Heart left ventricle (tissue), 16 donors: ENCODE measurements at regions not wholly inside any gene's neighbourhood (a gene's known extent, or its start where the extent isn't known, plus 50 kb on each side); places are given as distances from the start of the nearest gene placed in this dataset.

Experiments used
- ATAC-seq, 4 donors: fragments of 200-7000 bp; cut with Tn5 transposase; one replicate each; pipeline ENCODE4 v1.9.1; 2020 to 2022; ENCODE audit warnings: moderate library complexity in 4 of 4, mild to moderate bottlenecking in 3 of 4, moderate number of reproducible peaks in 1 of 4
- DNase-seq, 5 donors: peaks; one replicate each; pipeline ENCODE4 v3.0.0-alpha.2; 2020
- H3K27ac ChIP-seq, 12 donors: fragments of 200-600 bp; sonication (generic) in 4 of 12; one replicate each; pipeline versions ENCODE4 v1.5.0 to v1.8.0; 2016 to 2022; ENCODE audit warnings: mild to moderate bottlenecking in 2 of 12
- H3K27me3 ChIP-seq, 9 donors: fragments of 200-600 bp; sonication (generic) in 2 of 9; one replicate each; pipeline versions ENCODE4 v1.5.1 to v1.8.0; 2016 to 2022; ENCODE audit warnings: mild to moderate bottlenecking in 3 of 9
- H3K36me3 ChIP-seq, 9 donors: fragments of 200-600 bp; sonication (generic) in 2 of 9; one replicate each; pipeline versions ENCODE4 v1.5.0 to v1.8.0; 2018 to 2022; ENCODE audit warnings: mild to moderate bottlenecking in 2 of 9
- H3K4me1 ChIP-seq, 12 donors: fragments of 200-600 bp; sonication (generic) in 4 of 12; one replicate each; pipeline versions ENCODE4 v1.5.0 to v1.8.0; 2016 to 2022; ENCODE audit warnings: mild to moderate bottlenecking in 3 of 12
- H3K4me3 ChIP-seq, 12 donors: fragments of 200-600 bp; sonication (generic) in 4 of 12; one replicate each; pipeline versions ENCODE4 v1.5.0 to v1.8.0; 2017 to 2022; ENCODE audit warnings: mild to moderate bottlenecking in 9 of 12, moderate library complexity in 4 of 12
- H3K9me3 ChIP-seq, 12 donors: fragments of 200-600 bp; sonication (generic) in 4 of 12; one replicate each; pipeline versions ENCODE4 v1.5.0 to v1.8.0; 2016 to 2022; ENCODE audit warnings: mild to moderate bottlenecking in 1 of 12
- POLR2A ChIP-seq, 2 donors: fragments of 450-650 bp; IDR thresholded peaks; one replicate each; pipeline ENCODE4 v1.6.1; 2017; ENCODE audit warnings: antibody characterized with exemption in 2 of 2, mild to moderate bottlenecking in 2 of 2, moderate library complexity in 2 of 2
- WGBS, 4 donors: extraction: QIAGEN DNeasy Blood & Tissue Kit in 2 of 4; methylation state at CpG; one replicate each; pipeline versions ENCODE4 v1.1.5 to v1.1.7; 2013 to 2018; 5-methylcytosine and 5-hydroxymethylcytosine counted together
- intact Hi-C, 10 donors: fragments of 100-400 bp; cut with DNase I; formaldehyde crosslinking; loops; one replicate each; pipeline versions ENCODE4 v1.11.1 to v1.14.2; 2022
- TF ChIP-seq, protein P1 (sequence below), 12 donors: fragments of 200-600 bp; sonication (generic) in 4 of 12; IDR thresholded peaks; one replicate each; pipeline versions ENCODE4 v1.5.0 to v1.8.0; 2018 to 2022; ENCODE audit warnings: antibody characterized with exemption in 12 of 12, mild to moderate bottlenecking in 5 of 12
- donor health status: ischemic (EF 13 %, LVEDD 7.1; RV severe dilation, severe dysfunction).
- donor health status: healthy with polysubstance abuse.
- donor health status: DM: no; HTN: yes; CAD: no.
- donor health status: DM: no; HTN: no; CAD: no.
- donor health status: ischemic (EF 25% LVEDD 6.9; RV normal size, moderate dysfunction).
- donor health status: ischemic (EF 25% LVEDD 5.7; RV mildly dilated, moderate dysfunction).
- donor health status: healthy.
- donor health status: DM: yes; HTN: yes; CAD: no.
- donor health status: ischemic (EF 35%, LVEDD 5.7; RV mildly dilated, moderate dysfunction).
- donor health status: nonischemic (EF 11% LVEDD 7.7; RV severe dilation, severe dysfunction).
- donor health status: DM: yes; HTN: yes; CAD: no.
- donor health status: PGD.
- donor health status: ischemic (EF 29% LVEDD 5.4; RV normal size, mild dysfunction).
- donor health status: nonischemic (EF 23%, LVEDD 6.1; RV moderate dilation, normal function).

DNA sequence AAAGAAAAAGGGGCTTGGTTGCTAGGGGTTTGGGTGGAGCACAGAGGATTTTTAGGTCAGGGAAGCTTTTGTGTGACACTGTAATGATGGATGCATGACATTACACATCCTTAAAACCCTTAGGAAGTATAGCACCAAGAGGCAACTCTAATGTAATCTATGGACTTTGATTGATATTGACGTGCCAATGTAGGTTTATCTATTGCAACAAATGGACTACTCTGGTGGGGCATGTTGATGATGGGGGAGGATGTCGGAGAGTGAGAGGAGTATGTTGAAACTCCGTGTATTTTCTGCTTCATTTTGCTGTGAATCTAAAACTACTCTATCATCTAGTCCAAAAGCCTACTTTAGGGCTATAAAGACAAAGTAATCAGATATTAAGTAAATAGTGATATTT lies 72.3 kb upstream of the PAX6 start:
- ATAC-seq: no peak
- intact Hi-C loops: no loop called here
- no peak for DNase-seq
- H3K27ac ChIP-seq: no peak overlapping the region
- TF ChIP-seq POLR2A (IDR thresholded peaks at IDR 0.05): no peak
- TF ChIP-seq, protein P1, sequence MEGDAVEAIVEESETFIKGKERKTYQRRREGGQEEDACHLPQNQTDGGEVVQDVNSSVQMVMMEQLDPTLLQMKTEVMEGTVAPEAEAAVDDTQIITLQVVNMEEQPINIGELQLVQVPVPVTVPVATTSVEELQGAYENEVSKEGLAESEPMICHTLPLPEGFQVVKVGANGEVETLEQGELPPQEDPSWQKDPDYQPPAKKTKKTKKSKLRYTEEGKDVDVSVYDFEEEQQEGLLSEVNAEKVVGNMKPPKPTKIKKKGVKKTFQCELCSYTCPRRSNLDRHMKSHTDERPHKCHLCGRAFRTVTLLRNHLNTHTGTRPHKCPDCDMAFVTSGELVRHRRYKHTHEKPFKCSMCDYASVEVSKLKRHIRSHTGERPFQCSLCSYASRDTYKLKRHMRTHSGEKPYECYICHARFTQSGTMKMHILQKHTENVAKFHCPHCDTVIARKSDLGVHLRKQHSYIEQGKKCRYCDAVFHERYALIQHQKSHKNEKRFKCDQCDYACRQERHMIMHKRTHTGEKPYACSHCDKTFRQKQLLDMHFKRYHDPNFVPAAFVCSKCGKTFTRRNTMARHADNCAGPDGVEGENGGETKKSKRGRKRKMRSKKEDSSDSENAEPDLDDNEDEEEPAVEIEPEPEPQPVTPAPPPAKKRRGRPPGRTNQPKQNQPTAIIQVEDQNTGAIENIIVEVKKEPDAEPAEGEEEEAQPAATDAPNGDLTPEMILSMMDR (IDR thresholded peaks at IDR 0.05): no peak
- peaks cover 0 to 27% (median 0%) of the 10 kb centered on the region in 9 donors for H3K27me3 ChIP-seq
- no peaks in the 10 kb centered on the region for H3K9me3 ChIP-seq
- H3K4me3 ChIP-seq: no peak overlapping the region
- WGBS, 4 donors: 73 to 78% (median 75%) methylated on average over 3 of the region's 3 CpGs
- no peaks in the 10 kb centered on the region for H3K36me3 ChIP-seq
- no peaks in the 10 kb centered on the region for H3K4me1 ChIP-seq

DNA sequence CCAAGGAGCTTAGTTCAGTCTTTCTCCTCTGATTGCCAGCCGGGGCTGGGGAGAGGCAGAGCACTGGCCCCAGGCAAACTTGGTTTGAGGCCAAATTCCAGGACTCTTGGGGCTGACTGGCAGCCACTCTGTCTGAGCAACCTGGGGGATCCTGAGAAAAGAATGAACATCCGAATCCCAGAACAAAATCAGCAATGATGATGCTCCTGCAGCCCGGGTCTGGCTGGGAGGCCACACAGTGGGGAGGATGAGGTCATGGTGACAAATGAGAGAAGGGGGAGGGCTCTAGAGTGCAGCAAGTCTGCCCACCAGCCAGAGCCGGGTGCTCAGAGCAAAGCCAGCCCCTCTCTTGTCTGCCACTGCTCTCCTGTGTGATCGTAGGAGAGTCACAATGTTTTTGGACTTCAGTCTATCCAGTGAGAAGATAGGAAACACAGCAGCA lies 71.8 kb upstream of the PAX6 start:
- WGBS, 4 donors: 8 to 16% (median 14%) methylated on average over 5 of the region's 5 CpGs

DNA sequence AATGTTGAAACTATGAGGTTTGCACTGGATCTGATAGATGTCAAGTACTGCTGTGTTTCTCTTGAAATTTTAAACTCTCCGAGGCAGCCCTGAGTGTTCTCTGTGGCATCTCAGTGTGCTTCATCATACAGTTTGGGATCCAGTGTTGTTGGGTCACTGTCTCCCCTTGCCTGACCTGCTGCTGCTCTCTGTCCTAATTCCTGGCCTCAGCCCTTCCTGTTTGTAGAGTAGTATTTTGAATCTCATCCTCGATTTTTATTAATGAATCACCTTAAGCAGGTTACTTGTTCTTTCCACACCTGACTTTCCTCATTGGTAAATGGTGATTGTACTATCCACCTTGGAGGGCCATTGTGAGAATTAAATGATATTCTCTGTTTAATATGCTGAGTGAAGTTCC lies 70.7 kb upstream of the PAX6 start:
- peaks cover 0 to 22% (median 4%) of the 10 kb centered on the region in 9 donors for H3K27me3 ChIP-seq
- DNase-seq: no peak
- H3K27ac ChIP-seq: no peak overlapping the region
- no peaks in the 10 kb centered on the region for H3K9me3 ChIP-seq
- intact Hi-C loops: no loop called here
- 54 to 68% (median 65%) methylated on average over 2 of the region's 2 CpGs for WGBS, 4 donors
- no peak for ATAC-seq
- no peaks in the 10 kb centered on the region for H3K36me3 ChIP-seq
- no peak for TF ChIP-seq POLR2A (IDR thresholded peaks at IDR 0.05)
- TF ChIP-seq, protein P1 (IDR thresholded peaks at IDR 0.05): no peak
- no peaks in the 10 kb centered on the region for H3K4me1 ChIP-seq
- no peak overlapping the region for H3K4me3 ChIP-seq

More for the DNA sequence above, 71.8 kb upstream of the PAX6 start:
- intact Hi-C loops: no loop called here
- H3K4me1 ChIP-seq: no peaks in the 10 kb centered on the region
- H3K4me3 ChIP-seq: no peak overlapping the region
- H3K27me3 ChIP-seq: peaks cover 0 to 27% (median 0%) of the 10 kb centered on the region in 9 donors
- DNase-seq (no peak), ATAC-seq (no peak)
- H3K36me3 ChIP-seq: no peaks in the 10 kb centered on the region
- no peak overlapping the region for H3K27ac ChIP-seq
- TF ChIP-seq POLR2A (IDR thresholded peaks at IDR 0.05): no peak
- TF ChIP-seq, protein P1 (IDR thresholded peaks at IDR 0.05): no peak
- H3K9me3 ChIP-seq: no peaks in the 10 kb centered on the region

DNA sequence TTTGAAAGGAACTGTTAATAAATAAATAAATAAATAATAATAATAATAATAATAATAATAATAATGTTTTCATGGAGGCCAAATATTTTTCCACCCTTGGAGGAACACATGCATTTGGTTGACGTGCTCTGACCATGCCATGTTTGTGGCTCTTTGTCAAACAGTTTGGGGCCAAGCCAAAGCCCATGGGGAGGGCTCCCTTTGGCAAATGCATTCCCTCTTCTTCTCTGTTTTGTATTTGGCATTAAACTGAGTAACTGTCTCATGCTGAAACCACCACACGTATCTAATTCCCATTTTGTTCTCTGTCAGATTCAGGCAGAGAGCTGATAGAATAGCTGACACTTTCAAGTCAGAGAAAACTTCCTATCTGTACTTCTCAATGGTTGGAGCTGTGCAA lies 68.6 kb upstream of the PAX6 start:
- Histone ChIP-seq H3K9me3 (no peaks in the 10 kb centered on the region), H3K4me3 (no peak overlapping the region), H3K27me3 (peaks cover 0 to 37% (median 4%) of the 10 kb centered on the region in 9 donors), H3K27ac (no peak overlapping the region), H3K36me3 (no peaks in the 10 kb centered on the region), H3K4me1 (no peaks in the 10 kb centered on the region)
- intact Hi-C loops: loop anchor here in 7 of 10 donors (10.0 kb wide), 7 partner anchors 65 to 645 kb away; partner anchors contain the start of gene PAX6 (in 1 of the 7)
- 69 to 79% (median 74%) methylated on average over 2 of the region's 2 CpGs for WGBS, 4 donors
- no peak for DNase-seq
- TF ChIP-seq, protein P1 (IDR thresholded peaks at IDR 0.05): no peak
- no peak for TF ChIP-seq POLR2A (IDR thresholded peaks at IDR 0.05)
- no peak for ATAC-seq
